RPMI8226 (cell line): ENCODE measurements at regions not wholly inside any gene's neighbourhood (a gene's known extent, or its start where the extent isn't known, plus 50 kb on each side); places are given as distances from the start of the nearest gene placed in this dataset.
"Not testable (repeated sequence)": the region's sequence is repeated elsewhere in the genome, so short reads cannot be mapped to it uniquely, and the experiment has no call there.

Experiments used
- DNase-seq: peaks from one replicate; pipeline ENCODE4 v3.0.0-alpha.2; 2015

DNA sequence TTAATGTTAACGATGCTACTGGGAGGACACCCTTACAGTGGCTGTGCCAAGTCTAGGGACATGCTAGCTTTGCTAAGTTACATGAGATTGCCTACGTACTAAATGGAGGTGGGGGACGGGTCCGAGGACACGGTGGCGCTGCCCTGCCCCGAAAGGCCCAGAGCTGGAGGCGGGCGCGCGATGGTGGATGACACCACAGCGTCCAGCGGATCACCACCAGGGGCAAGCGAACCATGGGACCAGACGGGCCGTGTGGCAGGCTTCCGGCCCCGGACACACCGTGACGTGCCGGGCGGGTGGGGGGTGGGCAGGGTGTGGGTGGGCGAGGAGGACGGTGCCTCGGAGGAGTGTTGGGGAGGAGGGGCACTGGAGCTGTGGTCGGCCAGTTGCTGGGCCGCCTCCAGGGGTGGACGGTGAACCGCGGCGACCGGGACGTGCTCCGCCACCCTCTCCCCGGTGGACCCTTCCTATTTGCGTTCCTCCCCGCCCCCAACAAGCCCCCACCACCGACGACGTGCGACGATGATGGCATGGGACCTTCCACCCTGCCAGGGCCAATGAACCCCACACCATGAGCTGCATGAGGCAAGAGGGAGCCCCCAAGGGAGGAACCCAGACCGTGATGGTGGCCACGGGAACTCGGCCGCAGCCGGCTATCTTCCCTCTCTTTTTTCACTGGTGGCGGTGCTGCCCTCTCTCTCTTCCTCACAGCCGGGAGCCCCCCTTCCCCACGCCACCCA lies 773.3 kb upstream of the DEFB115 start:
- DNase-seq: no peak

DNA sequence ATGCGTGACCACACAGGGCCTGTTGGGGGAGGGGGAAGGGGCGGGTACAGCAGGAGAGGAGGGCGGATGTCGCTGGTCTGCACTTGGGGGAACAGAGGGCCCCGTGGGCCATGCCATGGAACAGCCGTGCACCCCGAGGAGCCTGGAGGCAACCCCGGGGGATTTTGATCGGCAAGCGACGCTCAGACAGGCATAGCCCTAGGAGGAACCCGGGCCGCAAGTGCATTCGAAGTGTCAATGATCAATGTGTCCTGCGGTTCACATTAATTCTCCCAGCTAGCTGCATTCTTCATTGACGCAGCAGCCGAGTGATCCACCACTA lies 772.8 kb upstream of the DEFB115 start:
- no peak for DNase-seq

DNA sequence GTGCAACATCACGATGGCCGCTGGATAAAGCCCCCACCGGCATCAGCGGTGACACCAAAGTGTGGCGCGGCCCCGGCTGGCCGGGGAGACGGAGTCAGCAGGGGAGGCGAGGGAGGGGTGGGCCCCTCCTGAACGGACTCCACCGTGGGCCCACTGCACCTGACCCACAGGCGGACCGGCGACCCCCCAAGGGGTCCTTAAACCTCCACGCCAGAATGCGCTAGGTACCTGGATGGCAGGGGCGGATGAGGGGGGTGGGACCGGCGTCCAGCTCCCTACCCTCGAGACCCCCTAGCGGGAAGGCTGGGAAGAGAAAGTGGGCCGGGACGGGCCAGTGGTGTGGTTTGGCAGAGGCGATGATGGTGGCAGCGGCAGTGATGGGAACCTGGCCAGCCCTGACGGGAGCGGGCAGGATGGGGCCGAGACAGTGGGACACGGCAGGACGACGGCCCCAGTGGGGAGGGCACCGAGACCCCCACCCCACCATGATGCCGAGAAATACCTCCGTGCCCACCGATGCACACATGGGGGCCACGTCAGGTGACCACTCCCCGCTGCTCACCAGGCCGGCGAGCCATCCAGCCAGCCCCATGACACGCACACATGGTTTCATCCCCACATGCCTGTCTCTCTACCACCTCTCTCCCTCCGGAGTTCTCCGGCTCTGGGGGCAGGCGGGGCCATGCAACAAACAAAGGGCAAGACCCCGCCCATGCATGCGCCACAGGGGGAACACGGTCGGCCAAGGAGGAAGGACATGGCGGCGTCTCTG lies 771.9 kb upstream of the DEFB115 start:
- DNase-seq: no peak

DNA sequence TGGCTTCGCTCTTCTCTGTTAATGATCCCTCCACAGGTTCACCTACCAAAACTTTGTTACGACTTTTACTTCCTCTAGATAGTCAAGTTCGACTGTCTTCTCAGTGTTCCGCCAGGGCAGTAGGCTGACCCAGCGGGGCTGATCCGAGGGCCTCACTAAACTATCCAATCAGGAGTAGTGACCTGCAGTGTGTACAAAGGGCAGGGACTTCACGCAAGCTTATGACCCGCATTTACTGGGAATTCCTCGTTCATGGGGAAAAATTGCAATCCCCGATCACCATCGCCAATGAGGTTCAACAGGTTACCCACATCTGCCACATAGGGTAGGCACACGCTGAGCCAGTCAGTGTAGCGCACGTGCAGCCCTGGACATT lies 771.4 kb upstream of the DEFB115 start:
- no peak for DNase-seq

DNA sequence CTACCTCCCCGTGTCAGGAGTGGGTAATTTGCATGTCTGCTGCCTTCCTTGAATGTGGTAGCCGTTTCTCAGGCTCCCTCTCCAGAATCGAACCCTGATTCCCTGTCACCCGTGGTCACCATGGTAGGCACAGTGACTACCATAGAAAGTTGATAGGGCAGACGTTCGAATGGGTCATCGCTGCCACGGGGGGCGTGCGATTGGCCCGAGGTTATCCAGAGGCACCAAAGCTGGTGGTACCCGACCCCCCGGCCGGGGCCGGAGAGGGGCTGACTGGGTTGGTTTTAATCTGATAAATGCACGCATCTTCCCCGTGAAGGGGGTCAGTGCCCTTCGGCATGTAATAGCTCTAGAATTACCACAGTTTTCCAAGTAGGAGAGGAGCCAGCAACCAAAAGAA lies 770.0 kb upstream of the DEFB115 start:
- not testable (repeated sequence) for DNase-seq

DNA sequence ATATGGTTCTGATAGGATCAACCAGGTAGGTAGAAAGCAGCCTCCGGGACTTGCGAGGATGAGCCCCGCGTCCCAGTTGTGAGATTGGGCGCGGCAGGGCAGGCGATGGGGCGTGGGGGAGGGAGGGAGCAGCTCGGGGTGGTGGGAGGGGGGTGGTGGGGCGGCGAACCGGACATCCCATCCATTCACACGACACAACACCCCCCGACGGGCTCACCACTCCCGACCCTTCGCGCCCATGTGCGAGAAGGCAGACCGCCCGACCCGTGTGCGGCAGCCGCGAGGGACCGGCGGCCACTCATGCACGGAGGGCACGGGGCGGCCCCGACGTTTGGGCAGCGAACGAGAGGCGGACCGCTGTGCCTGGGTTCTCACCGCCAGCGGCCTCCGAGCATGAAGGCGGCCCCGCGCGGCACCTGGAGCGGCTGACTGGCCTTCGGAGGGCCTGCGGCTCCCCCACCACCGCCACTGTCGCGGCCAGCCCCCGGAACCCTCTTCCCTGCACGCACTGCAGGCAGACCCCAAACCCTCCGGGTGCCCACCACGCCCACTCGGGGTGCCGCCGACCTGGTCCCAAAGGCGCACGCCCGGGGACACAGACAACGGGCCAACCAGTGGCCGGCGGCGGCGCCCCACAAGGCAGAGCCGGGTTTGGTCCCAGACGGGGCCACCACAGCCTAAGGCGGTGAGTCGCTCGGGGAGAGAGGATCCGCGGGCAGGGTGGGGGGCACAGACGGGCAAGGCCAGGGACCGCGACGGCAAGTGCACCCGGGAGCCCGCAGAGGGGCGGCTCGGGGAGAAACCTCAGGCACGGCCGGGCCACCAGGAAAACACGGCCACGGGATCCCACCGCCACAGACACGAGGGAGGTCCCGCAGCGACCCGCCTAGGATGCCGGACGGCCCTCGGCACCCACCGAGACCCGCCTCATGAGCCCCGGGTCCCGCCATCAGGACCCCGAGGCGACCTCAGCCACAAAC lies 769.2 kb upstream of the DEFB115 start:
- DNase-seq: no peak

DNA sequence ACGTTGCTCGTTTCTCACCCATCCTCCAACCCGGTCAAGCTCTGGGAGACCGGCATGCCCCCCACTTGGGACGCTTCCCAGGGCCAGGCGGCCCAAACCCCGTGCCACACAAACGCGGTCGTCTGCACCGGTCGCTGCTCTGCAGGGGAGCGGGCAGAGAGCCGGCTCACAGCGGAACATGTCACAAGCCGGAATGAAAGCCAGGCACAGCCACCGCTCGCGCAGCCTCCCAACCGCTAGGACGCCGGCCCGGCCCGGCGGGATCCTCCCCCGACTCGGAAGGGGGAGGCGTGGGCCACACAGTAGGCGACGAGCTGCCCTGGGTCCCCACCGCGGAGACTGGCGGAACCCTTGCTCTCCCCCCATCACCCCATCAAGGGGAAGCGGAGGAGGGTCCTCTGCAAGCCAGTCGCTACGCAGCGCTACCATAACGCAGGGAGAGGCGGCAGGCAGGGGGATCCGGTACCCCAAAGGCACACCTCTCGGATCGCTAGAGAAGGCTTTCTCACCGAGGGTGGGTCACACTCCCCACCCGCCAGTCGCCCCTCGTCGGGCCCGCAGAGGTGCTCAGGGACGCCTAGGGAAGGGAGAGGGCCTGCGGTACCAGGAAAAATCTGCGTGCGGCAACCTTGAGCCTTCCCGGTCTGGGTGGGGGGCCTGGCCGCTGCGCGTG lies 768.4 kb upstream of the DEFB115 start:
- no peak for DNase-seq

DNA sequence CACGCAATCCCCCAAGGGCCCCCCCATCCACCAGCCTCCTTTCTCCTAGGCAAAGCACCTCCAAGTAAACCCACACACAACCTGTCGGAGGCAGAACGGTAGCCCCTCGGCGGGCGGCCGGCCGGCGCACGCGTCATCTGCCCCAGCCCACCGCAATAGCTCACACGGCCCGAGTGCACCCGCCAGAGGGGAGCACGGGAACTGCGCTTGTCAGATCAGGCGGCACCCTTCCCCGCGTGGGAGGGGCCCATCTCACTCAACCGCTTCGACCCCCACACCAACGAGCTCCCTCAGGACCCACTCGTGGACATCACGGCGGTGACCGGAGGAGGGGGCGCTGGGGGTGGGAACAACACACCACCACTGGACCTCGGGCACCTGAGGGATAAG lies 767.9 kb upstream of the DEFB115 start:
- DNase-seq: no peak

DNA sequence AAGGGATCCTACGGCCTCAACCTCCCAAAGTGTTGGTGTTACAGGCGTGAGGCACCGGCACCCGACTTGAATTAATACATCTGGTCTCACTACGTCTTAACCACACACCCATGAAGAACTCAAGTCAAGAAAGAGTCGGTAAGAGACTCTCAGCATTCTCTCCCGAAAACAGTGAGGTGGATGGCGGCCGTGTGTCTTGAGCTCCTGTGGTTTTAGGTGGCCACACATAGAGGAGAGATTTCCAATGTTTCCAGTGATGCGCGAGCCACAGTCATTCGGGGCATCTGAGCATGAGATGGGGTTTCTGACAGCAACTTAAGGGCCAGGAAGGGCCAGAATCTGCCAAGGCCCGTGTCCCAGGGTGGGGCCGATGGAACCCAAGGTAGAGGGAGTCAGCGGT lies 766.4 kb upstream of the DEFB115 start:
- DNase-seq: no peak

DNA sequence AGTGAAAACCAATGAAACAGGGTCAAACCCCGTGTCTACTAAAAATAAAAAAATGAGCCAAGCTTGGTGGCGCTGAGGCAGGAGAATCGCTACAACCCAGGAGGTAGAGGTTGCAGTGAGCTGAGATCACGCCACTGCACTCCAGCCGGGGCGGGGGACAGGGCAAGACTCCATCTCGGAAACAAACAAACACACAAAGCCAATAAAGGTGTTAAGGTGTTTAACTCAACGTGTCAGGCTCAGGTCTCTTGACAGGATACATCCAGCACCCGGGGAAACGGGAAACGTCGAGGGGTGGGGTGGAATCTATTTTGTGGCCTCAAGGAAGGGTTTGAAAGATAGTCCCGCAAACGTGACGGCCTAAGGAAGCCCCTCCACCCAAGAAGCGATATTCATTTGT lies 760.8 kb upstream of the DEFB115 start:
- not testable (repeated sequence) for DNase-seq

DNA sequence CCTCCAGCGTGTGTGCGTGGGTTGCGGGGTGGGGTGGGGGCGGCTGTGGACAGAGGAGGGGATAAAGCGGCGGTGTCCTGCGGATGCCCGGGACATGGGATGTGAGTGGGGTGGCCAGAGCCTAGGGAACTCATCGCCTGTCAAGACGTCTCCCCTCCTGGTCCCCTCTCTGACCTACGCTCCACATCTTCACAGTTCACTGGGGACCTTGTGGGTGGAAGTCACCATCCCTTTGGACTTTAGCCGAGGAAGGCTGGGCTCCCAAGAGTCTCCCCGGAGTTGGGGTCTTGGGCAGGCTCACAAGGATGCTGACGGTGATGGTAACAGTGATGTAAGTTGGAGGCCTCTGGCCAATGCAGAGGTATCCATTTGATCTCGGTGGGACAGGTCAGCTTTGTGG lies 760.3 kb upstream of the DEFB115 start:
- not testable (repeated sequence) for DNase-seq

DNA sequence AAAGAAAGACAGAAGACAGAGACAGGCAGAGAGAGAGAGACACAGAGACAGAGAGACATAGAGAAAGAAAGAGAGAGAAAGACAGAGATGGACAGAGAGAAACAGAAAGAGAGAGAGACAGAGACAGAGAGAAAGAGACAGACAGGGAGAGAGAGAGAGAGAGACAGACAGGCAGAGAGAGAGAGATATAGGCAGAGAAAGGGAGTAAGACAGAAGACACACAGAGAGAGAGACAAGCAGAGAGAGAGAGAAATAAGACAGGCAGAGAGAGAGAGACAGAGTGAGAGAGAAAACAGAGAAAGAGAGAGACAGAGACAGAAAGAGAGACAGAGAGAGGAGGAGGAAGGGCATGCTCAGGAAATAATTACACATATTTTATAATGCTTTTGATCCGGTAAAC lies 758.3 kb upstream of the DEFB115 start:
- DNase-seq: no peak

DNA sequence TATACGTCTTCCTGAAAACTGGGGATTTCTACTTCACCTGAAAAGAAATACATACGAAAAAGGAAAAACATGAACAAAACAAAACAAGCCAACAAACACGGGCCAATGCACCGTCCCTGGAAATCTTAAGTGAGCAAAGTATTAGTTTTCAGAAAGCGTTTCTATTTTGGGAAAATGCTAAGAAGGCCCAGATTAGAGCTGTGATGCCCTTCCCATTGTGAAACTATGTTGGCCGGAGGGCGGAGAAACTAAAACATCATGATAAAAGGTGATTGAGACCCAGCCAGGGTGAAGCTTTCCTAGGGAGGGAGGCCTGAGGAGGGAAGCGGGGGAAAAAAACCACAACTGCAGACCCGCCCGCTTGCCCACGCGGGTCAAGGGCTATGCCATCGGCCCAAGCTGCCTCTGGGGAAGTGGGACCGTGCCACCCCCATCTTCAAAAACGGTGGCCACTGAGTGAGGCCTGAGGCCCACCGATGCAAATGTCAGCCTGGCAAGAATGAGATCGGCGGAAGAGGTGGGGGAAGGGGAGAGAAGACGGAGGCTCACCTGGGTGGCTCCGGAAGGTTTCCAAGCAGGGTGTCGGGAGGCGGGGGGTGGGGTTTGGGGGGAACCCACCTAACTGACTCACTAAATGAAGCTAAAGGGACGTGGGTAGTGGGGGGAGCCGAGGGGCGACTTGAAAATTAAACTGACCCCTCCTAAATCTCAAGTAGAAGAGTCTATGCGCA lies 757.6 kb upstream of the DEFB115 start:
- DNase-seq: not testable (repeated sequence)

DNA sequence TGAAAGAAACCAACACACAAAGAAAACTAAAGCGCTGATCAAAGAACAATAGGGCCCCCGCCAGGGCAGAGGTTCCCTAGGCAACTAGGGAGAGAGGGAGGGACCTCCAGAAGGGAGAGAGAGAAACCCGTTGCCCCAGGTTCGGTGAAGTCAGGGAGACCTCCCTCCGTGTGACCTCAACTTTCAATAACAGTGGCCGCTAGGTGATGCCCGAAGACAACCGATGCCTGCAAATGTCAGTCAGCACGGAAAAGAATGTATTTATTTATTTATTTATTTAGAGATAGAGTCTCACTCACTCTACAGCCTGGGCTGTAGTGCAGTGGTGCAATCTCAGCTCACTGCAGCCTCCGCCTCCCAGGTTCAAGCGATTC lies 757.0 kb upstream of the DEFB115 start:
- peak; percentile 47 for DNase-seq

DNA sequence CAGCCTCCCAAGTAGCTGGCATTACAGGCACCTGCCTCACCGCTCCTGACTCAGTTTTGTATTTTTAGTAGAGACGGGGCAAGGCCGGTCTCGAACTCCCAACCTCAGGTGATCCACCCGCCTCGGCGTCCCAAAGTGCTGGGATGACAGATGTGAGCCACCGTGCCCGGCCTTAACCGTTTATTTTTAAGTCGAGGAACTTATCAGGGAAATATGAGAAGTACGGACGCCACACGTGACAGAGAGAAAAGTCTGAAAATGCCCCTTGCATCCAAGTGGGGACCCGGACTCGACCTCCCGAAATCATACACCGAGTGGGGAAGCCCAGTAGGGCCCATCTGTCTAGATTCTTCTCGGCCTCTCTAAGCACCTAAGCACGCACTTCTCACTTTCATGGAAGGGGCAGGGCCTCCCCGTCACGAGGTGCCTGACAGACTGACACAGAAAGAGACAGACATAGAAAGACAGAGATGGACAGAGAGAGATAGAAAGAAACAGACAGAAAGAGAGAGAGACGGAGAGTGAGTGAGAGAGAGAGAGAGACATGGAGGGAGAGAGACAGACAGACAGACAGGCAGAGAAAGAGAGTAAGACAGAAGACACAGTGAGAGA lies 756.5 kb upstream of the DEFB115 start:
- no peak for DNase-seq

DNA sequence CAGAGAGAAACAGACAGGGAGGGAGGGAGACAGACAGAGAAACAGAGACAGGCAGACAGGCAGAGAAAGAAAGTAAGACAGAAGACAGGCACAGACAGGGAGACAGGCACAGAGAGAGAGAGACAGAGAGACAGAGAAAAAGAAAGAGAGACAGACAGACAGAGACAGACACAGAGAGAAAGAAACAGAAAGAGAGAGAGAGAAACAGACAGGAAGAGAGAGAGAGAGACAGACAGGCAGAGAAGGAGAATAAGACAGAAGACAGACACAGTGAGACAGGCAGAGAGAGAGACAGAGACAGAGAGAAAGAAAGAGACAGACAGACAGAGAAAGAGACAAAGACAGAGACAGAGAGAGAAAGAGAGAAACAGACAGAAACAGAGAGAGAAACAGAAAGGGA lies 754.8 kb upstream of the DEFB115 start:
- no peak for DNase-seq

DNA sequence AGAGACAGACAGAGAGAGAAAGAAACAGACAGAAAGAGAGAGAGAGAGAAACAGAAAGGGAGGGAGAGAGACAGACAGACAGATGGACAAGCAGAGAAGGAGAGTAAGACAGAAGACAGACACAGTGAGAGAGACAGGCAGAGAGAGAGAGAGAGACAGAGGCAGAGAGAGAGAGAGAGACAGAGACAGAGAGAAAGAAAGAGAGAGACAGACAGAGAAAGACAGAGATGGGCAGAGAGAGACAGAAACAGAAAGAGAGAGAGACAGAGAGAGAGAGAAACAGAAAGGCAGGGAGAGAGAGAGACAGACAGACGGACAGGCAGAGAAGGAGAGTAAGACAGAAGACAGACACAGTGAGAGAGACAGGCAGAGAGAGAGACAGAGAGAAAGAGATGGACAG lies 754.3 kb upstream of the DEFB115 start:
- not testable (repeated sequence) for DNase-seq

DNA sequence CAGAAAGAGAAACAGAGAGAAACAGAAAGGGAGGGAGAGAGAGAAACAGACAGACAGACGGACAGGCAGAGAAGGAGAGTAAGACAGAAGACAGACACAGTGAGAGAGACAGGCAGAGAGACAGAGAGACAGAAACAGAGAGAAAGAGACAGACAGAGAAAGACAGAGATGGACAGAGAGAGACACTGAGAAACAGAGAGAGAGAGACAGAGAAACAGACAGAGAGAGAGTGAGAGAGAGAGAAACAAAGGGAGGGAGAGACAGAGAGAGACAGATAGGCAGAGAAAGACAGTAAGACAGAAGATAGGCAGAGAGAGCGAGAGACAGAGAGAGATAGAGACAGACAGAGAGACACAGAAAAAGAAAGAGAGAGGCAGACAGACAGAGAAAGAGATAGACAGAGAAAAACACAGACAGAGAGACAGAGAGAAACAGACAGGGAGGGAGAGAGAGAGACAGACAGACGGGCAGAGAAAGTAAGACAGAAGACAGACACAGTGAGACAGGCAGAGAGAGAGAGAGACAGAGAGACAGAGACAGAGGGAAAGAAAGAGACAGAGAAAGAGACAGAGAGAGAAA lies 753.4 kb upstream of the DEFB115 start:
- no peak for DNase-seq

DNA sequence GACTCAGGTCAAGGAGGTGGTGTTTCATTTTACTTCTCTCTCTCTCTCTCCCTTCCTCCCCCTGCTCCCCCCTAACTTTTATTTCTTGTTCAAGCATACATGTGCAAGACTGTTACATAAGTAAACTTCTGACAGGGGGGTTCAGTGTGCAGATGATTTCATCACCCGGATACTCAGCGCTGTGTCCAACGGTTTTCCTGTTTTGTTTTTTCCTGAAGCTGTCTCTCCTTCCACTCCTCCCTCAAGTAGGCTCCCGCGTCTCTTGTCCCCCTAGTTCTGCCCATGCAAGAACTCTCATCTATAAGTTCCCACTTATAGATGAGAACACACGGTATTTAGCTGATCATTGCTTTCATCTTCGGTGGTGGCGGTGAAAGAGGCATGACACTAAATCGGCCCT lies 751.9 kb upstream of the DEFB115 start:
- DNase-seq: no peak

DNA sequence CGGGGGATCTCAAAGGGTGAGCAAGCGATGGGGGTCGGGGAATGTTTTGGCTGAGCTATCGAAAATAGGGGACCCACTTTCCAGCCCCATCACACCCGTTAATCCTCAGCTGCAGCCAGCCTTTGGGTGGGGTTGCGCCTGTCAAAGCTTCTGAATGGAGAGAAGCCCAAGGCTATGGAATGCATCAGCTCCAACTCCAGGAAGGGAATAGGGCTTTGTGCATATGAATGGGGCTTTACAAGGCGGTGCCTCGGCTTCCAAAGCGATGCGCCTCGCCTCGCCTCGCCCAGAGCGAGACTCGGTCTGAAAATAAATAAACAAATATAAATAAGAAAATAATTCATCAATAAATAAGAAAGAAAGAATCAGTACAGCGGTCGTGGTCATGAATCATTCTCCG lies 751.4 kb upstream of the DEFB115 start:
- DNase-seq: no peak

DNA sequence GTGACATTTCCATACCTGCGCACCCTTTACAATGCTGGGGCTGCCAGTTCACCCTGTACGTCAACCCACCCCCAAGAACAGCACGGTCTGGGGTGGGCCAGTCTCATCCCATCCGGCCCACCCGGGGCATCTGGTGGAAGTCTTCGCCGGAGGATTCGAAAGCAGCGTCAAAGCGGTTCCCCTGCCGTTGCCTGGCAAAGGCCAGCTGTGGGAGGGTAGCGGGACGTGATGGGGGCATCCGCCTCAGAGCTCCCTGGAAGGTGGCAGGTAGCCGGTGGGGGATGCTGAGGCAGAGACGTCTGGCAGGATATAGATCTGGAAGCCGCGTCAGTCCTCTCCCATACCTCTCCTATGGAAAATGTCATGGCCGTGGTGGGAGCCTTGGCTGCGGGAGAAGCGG lies 749.1 kb upstream of the DEFB115 start:
- not testable (repeated sequence) for DNase-seq
